Progenitor cell of endocrine pancreas (in vitro differentiated cells): ENCODE measurements at regions not wholly inside any gene's neighbourhood (a gene's known extent, or its start where the extent isn't known, plus 50 kb on each side); places are given as distances from the start of the nearest gene placed in this dataset.
"Not testable (repeated sequence)": the region's sequence is repeated elsewhere in the genome, so short reads cannot be mapped to it uniquely, and the experiment has no call there.

Experiments used
- DNase-seq: peaks from one replicate; pipeline ENCODE4 v3.0.0; 2021; ENCODE audit warnings: low spot score; ENCODE audit not compliant: unreplicated experiment
- H3K27ac Mint-ChIP-seq: 2 replicates; pipeline ENCODE4 v1.8.0; 2021; ENCODE audit warnings: mild to moderate bottlenecking, moderate library complexity, mixed read lengths
- H3K27me3 Mint-ChIP-seq: 2 replicates; pipeline ENCODE4 v1.8.0; 2021; ENCODE audit warnings: mixed read lengths
- H3K36me3 Mint-ChIP-seq: 2 replicates; pipeline ENCODE4 v1.8.0; 2022; ENCODE audit warnings: mixed read lengths; ENCODE audit not compliant: insufficient read depth
- H3K4me1 Mint-ChIP-seq: 2 replicates; pipeline ENCODE4 v1.8.0; 2021; ENCODE audit warnings: low read depth, mixed read lengths
- H3K4me3 Mint-ChIP-seq: 2 replicates; pipeline ENCODE4 v1.8.0; 2021; ENCODE audit warnings: low read depth, mild to moderate bottlenecking, moderate library complexity, mixed read lengths
- H3K9me3 Mint-ChIP-seq: 2 replicates; pipeline ENCODE4 v1.8.0; 2021; ENCODE audit warnings: low read depth, mixed read lengths
- CTCF ChIP-seq: fragments of 200-600 bp; sonication (generic); IDR thresholded peaks from one replicate; pipeline ENCODE4 v1.5.0; 2021; ENCODE audit warnings: antibody characterized with exemption, mild to moderate bottlenecking; ENCODE audit not compliant: unreplicated experiment

DNA sequence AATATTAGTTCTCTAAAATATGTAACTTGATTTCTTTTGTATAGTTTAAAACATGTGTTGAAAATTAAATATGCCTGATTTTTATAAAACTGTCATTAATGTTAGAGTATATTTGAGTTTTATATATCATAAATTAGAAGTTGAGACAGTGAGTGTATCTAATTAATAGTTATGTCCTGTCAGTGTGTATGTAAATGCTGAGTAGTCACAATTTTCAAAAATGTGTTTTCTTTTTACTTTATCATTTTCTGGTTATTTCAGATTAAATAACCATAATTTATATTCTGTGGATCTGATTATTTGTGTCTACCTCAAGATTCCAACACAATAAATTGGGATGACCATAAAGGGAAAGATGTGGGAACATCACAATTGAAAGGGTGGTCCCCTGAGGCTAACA is 82.7 kb upstream of the CXXC4 start:
- Mint-ChIP-seq H3K9me3 (peaks cover 4% of the 10 kb centered on the region), H3K27ac (no peak overlapping the region), H3K4me1 (no peaks in the 10 kb centered on the region), H3K27me3 (no peaks in the 10 kb centered on the region), H3K4me3 (no peak overlapping the region), H3K36me3 (no peaks in the 10 kb centered on the region)
- TF ChIP-seq CTCF, result no peak
- DNase-seq, result no peak

GRCh38 chr4:104581476-104581875 is 86.8 kb upstream of the CXXC4 start:
- not testable (repeated sequence) for H3K9me3 Mint-ChIP-seq, H3K4me3 Mint-ChIP-seq

DNA sequence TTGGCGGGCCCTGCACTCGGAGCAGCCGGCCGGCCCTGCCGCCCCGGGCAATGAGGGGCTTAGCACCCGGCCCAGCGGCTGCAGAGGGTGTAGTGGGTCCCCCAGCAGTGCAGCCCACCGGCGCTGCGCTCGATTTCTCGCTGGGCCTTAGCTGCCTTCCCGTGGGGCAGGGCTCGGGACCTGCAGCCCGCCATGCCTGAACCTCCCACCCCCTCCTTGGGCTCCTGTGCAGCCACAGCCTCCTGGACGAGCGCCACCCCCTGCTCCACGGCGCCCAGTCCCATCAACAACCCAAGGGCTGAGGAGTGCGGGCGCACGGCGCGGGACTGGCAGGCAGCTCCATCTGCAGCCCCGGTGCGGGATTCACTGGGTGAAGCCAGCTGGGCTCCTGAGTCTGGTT is 87.4 kb upstream of the CXXC4 start:
- not testable (repeated sequence) for DNase-seq, H3K4me3 Mint-ChIP-seq

More at GRCh38 chr4:104581476-104581875, 86.8 kb upstream of the CXXC4 start:
- not testable (repeated sequence) for DNase-seq, H3K27ac Mint-ChIP-seq, H3K27me3 Mint-ChIP-seq, H3K4me1 Mint-ChIP-seq, H3K36me3 Mint-ChIP-seq

GRCh38 chr4:104589264-104589868 is 94.7 kb upstream of the CXXC4 start:
- peaks cover 44% of the 10 kb centered on the region for H3K4me1 Mint-ChIP-seq
- no peaks in the 10 kb centered on the region for H3K36me3 Mint-ChIP-seq
- H3K27me3 Mint-ChIP-seq, result no peaks in the 10 kb centered on the region
- no peak overlapping the region for H3K4me3 Mint-ChIP-seq
- no peak for TF ChIP-seq CTCF
- H3K9me3 Mint-ChIP-seq, result no peaks in the 10 kb centered on the region
- H3K27ac Mint-ChIP-seq, result peak overlapping the region; percentile 91
- no peak for DNase-seq

More for the DNA sequence above, 87.4 kb upstream of the CXXC4 start:
- H3K9me3 Mint-ChIP-seq, H3K36me3 Mint-ChIP-seq, H3K27me3 Mint-ChIP-seq, H3K27ac Mint-ChIP-seq, H3K4me1 Mint-ChIP-seq: not testable (repeated sequence)

- Mint-ChIP-seq H3K9me3 (no peaks in the 10 kb centered on the region), H3K4me3 (no peak overlapping the region), H3K27me3 (no peaks in the 10 kb centered on the region), H3K27ac (peak overlapping the region; percentile 93), H3K4me1 (peaks cover 44% of the 10 kb centered on the region), H3K36me3 (no peaks in the 10 kb centered on the region)
- DNase-seq, result no peak
- TF ChIP-seq CTCF, result no peak
Observed at GRCh38 chr4:104591510-104591911, 96.8 kb upstream of the CXXC4 start.

DNA sequence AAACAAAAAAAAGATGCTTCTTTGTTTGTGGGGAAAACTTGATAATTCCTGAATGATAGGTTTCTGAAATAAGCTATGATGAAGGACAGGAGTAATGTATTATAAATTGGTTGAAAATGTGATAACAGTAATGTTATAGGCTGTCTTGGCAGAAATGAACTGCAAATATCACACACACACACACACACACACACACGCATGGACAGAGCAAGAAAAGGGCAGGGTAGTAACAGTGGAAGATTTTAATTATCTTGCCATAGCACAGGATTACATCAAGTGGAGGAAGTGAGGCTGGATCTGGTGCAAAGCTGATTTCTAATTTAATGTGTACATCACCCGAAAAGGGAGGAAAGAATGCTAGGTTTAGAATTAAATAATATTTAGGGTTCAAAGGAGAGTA is 97.5 kb upstream of the CXXC4 start:
- Mint-ChIP-seq H3K4me1 (peaks cover 44% of the 10 kb centered on the region), H3K36me3 (no peaks in the 10 kb centered on the region), H3K9me3 (no peaks in the 10 kb centered on the region), H3K27ac (peak overlapping the region; percentile 93), H3K27me3 (no peaks in the 10 kb centered on the region), H3K4me3 (no peak overlapping the region)
- no peak for DNase-seq
- no peak for TF ChIP-seq CTCF
